ENCODE measurements at regions not wholly inside any gene's neighbourhood (a gene's known extent, or its start where the extent isn't known, plus 50 kb on each side); places are given as distances from the start of the nearest gene placed in this dataset.
"Not testable (repeated sequence)": the region's sequence is repeated elsewhere in the genome, so short reads cannot be mapped to it uniquely, and the experiment has no call there.

- no peak overlapping the region for H3K4me3 Mint-ChIP-seq
- ATAC-seq (replicated peaks in 1 of 2), result no peak
- no peak for DNase-seq
- no peaks in the 10 kb centered on the region for H3K27me3 Mint-ChIP-seq (ENCODE audit: low read depth)
- no peak overlapping the region for H3K27ac Mint-ChIP-seq
- peaks cover 5 to 7% of the 10 kb centered on the region in 2 donors for H3K9me3 Mint-ChIP-seq
- H3K4me1 Mint-ChIP-seq (ENCODE audit: low read depth), result no peaks in the 10 kb centered on the region
- peaks cover 0 to 2% of the 10 kb centered on the region in 2 donors for H3K36me3 Mint-ChIP-seq (ENCODE audit: insufficient read depth in 2 of 2)
These were observed 576.8 kb upstream of the HS3ST1 start for GRCh38 chr4:12005471-12005870.

- not testable (repeated sequence) for H3K36me3 Mint-ChIP-seq (ENCODE audit: insufficient read depth in 2 of 2); H3K27ac Mint-ChIP-seq; DNase-seq; H3K4me1 Mint-ChIP-seq (ENCODE audit: low read depth); H3K27me3 Mint-ChIP-seq (ENCODE audit: low read depth); ATAC-seq (replicated peaks in 1 of 2); H3K4me3 Mint-ChIP-seq
- peaks cover 10 to 15% of the 10 kb centered on the region in 2 donors for H3K9me3 Mint-ChIP-seq
These were observed 567.9 kb upstream of the HS3ST1 start for GRCh38 chr4:11996581-11996980.

GRCh38 chr4:11976726-11977263 is 548.1 kb upstream of the HS3ST1 start:
- Mint-ChIP-seq H3K36me3 (ENCODE audit: insufficient read depth in 2 of 2) (no peaks in the 10 kb centered on the region), H3K4me1 (ENCODE audit: low read depth) (no peaks in the 10 kb centered on the region), H3K4me3 (no peak overlapping the region), H3K27me3 (ENCODE audit: low read depth) (no peaks in the 10 kb centered on the region), H3K9me3 (peaks cover 0 to 3% of the 10 kb centered on the region in 2 donors), H3K27ac (no peak overlapping the region)
- ATAC-seq (replicated peaks in 1 of 2), result no peak
- no peak for DNase-seq

- ATAC-seq (replicated peaks in 1 of 2), result no peak
- DNase-seq, result no peak
- Mint-ChIP-seq H3K4me3 (no peak overlapping the region), H3K9me3 (peaks cover 3% of the 10 kb centered on the region in 2 donors), H3K4me1 (ENCODE audit: low read depth) (no peaks in the 10 kb centered on the region), H3K27me3 (ENCODE audit: low read depth) (no peaks in the 10 kb centered on the region), H3K36me3 (ENCODE audit: insufficient read depth in 2 of 2) (no peaks in the 10 kb centered on the region), H3K27ac (no peak overlapping the region)
These were observed 544.6 kb upstream of the HS3ST1 start for GRCh38 chr4:11973270-11973669.

GRCh38 chr4:11970754-11971153 is 542.1 kb upstream of the HS3ST1 start:
- H3K4me3 Mint-ChIP-seq, result no peak overlapping the region
- no peak overlapping the region for H3K27ac Mint-ChIP-seq
- no peak for DNase-seq
- H3K36me3 Mint-ChIP-seq (ENCODE audit: insufficient read depth in 2 of 2), result no peaks in the 10 kb centered on the region
- H3K27me3 Mint-ChIP-seq (ENCODE audit: low read depth), result no peaks in the 10 kb centered on the region
- no peak for ATAC-seq (replicated peaks in 1 of 2)
- H3K4me1 Mint-ChIP-seq (ENCODE audit: low read depth), result no peaks in the 10 kb centered on the region
- peaks cover 3% of the 10 kb centered on the region in 2 donors for H3K9me3 Mint-ChIP-seq

- peaks cover 0 to 2% of the 10 kb centered on the region in 2 donors for H3K36me3 Mint-ChIP-seq (ENCODE audit: insufficient read depth in 2 of 2)
- H3K27me3 Mint-ChIP-seq (ENCODE audit: low read depth), result no peaks in the 10 kb centered on the region
- peaks cover 4 to 7% of the 10 kb centered on the region in 2 donors for H3K9me3 Mint-ChIP-seq
- no peak overlapping the region for H3K4me3 Mint-ChIP-seq
- H3K4me1 Mint-ChIP-seq (ENCODE audit: low read depth), result no peaks in the 10 kb centered on the region
- H3K27ac Mint-ChIP-seq, result no peak overlapping the region
- ATAC-seq (replicated peaks in 1 of 2) (no peak), DNase-seq (no peak)
These were observed 538.1 kb upstream of the HS3ST1 start for GRCh38 chr4:11966782-11967181.

GRCh38 chr4:11954093-11954492 is 525.4 kb upstream of the HS3ST1 start:
- DNase-seq, result no peak
- H3K4me1 Mint-ChIP-seq (ENCODE audit: low read depth), result no peaks in the 10 kb centered on the region

GRCh38 chr4:11949355-11949754 is 520.7 kb upstream of the HS3ST1 start:
- no peaks in the 10 kb centered on the region for H3K9me3 Mint-ChIP-seq
- no peaks in the 10 kb centered on the region for H3K27me3 Mint-ChIP-seq (ENCODE audit: low read depth)
- no peak for ATAC-seq (replicated peaks in 1 of 2)
- H3K4me1 Mint-ChIP-seq (ENCODE audit: low read depth), result no peaks in the 10 kb centered on the region
- no peaks in the 10 kb centered on the region for H3K36me3 Mint-ChIP-seq (ENCODE audit: insufficient read depth in 2 of 2)
- H3K27ac Mint-ChIP-seq, result no peak overlapping the region
- H3K4me3 Mint-ChIP-seq, result no peak overlapping the region
- no peak for DNase-seq

More at GRCh38 chr4:11954093-11954492, 525.4 kb upstream of the HS3ST1 start:
- no peak overlapping the region for H3K27ac Mint-ChIP-seq
- ATAC-seq (replicated peaks in 1 of 2), result no peak
- no peaks in the 10 kb centered on the region for H3K36me3 Mint-ChIP-seq (ENCODE audit: insufficient read depth in 2 of 2)
- H3K27me3 Mint-ChIP-seq (ENCODE audit: low read depth), result no peaks in the 10 kb centered on the region
- no peak overlapping the region for H3K4me3 Mint-ChIP-seq
- peaks cover 0 to 2% of the 10 kb centered on the region in 2 donors for H3K9me3 Mint-ChIP-seq

GRCh38 chr4:11947629-11948028 is 518.9 kb upstream of the HS3ST1 start:
- H3K36me3 Mint-ChIP-seq (ENCODE audit: insufficient read depth in 2 of 2); H3K4me1 Mint-ChIP-seq (ENCODE audit: low read depth); ATAC-seq (replicated peaks in 1 of 2); H3K27me3 Mint-ChIP-seq (ENCODE audit: low read depth); DNase-seq; H3K4me3 Mint-ChIP-seq; H3K9me3 Mint-ChIP-seq; H3K27ac Mint-ChIP-seq: not testable (repeated sequence)

GRCh38 chr4:11937941-11938340 is 509.2 kb upstream of the HS3ST1 start:
- ATAC-seq (replicated peaks in 1 of 2) (no peak), DNase-seq (no peak)
- no peak overlapping the region for H3K27ac Mint-ChIP-seq
- H3K9me3 Mint-ChIP-seq, result peaks cover 0 to 11% of the 10 kb centered on the region in 2 donors
- no peaks in the 10 kb centered on the region for H3K4me1 Mint-ChIP-seq (ENCODE audit: low read depth)
- H3K27me3 Mint-ChIP-seq (ENCODE audit: low read depth), result no peaks in the 10 kb centered on the region
- no peak overlapping the region for H3K4me3 Mint-ChIP-seq
- no peaks in the 10 kb centered on the region for H3K36me3 Mint-ChIP-seq (ENCODE audit: insufficient read depth in 2 of 2)

- Mint-ChIP-seq H3K4me1 (ENCODE audit: low read depth) (no peaks in the 10 kb centered on the region), H3K27me3 (ENCODE audit: low read depth) (no peaks in the 10 kb centered on the region), H3K36me3 (ENCODE audit: insufficient read depth in 2 of 2) (no peaks in the 10 kb centered on the region), H3K4me3 (no peak overlapping the region), H3K9me3 (peaks cover 0 to 9% of the 10 kb centered on the region in 2 donors), H3K27ac (no peak overlapping the region)
- ATAC-seq (replicated peaks in 1 of 2), result no peak
- DNase-seq, result no peak
These were observed 502.6 kb upstream of the HS3ST1 start for GRCh38 chr4:11931266-11931820.

- H3K36me3 Mint-ChIP-seq (ENCODE audit: insufficient read depth in 2 of 2), result no peaks in the 10 kb centered on the region
- ATAC-seq (replicated peaks in 1 of 2) (no peak), DNase-seq (no peak)
- H3K27ac Mint-ChIP-seq, result no peak overlapping the region
- no peak overlapping the region for H3K4me3 Mint-ChIP-seq
- H3K27me3 Mint-ChIP-seq (ENCODE audit: low read depth), result no peaks in the 10 kb centered on the region
- no peaks in the 10 kb centered on the region for H3K4me1 Mint-ChIP-seq (ENCODE audit: low read depth)
- H3K9me3 Mint-ChIP-seq, result peaks cover 0 to 5% of the 10 kb centered on the region in 2 donors
These were observed 500.4 kb upstream of the HS3ST1 start for GRCh38 chr4:11929080-11929479.

- Mint-ChIP-seq H3K27ac (no peak overlapping the region), H3K4me1 (ENCODE audit: low read depth) (no peaks in the 10 kb centered on the region), H3K27me3 (ENCODE audit: low read depth) (no peaks in the 10 kb centered on the region), H3K9me3 (peaks cover 2 to 8% of the 10 kb centered on the region in 2 donors), H3K4me3 (no peak overlapping the region), H3K36me3 (ENCODE audit: insufficient read depth in 2 of 2) (no peaks in the 10 kb centered on the region)
- DNase-seq (no peak), ATAC-seq (replicated peaks in 1 of 2) (no peak)
These were observed 490.6 kb upstream of the HS3ST1 start for GRCh38 chr4:11919316-11919715.

- no peaks in the 10 kb centered on the region for H3K4me1 Mint-ChIP-seq (ENCODE audit: low read depth)
- H3K4me3 Mint-ChIP-seq, result no peak overlapping the region
- no peaks in the 10 kb centered on the region for H3K36me3 Mint-ChIP-seq (ENCODE audit: insufficient read depth in 2 of 2)
- no peaks in the 10 kb centered on the region for H3K27me3 Mint-ChIP-seq (ENCODE audit: low read depth)
- H3K9me3 Mint-ChIP-seq, result peaks cover 3 to 4% of the 10 kb centered on the region in 2 donors
- no peak overlapping the region for H3K27ac Mint-ChIP-seq
- DNase-seq, result no peak
- ATAC-seq (replicated peaks in 1 of 2), result no peak
These were observed 485.7 kb upstream of the HS3ST1 start for GRCh38 chr4:11914406-11914805.
